22Rv1 (cell line): ENCODE measurements at regions not wholly inside any gene's neighbourhood (a gene's known extent, or its start where the extent isn't known, plus 50 kb on each side); places are given as distances from the start of the nearest gene placed in this dataset.

Experiments used
- ZFX ChIP-seq: fragments of 450-650 bp; IDR thresholded peaks from 2 replicates; pipeline ENCODE4 v1.6.1; 2017; ENCODE audit warnings: antibody characterized with exemption, borderline replicate concordance
- TF ChIP-seq, protein P1 (sequence below): fragments of 450-650 bp; IDR thresholded peaks from 2 replicates; pipeline ENCODE4 v1.5.1; 2017; ENCODE audit warnings: mild to moderate bottlenecking

DNA sequence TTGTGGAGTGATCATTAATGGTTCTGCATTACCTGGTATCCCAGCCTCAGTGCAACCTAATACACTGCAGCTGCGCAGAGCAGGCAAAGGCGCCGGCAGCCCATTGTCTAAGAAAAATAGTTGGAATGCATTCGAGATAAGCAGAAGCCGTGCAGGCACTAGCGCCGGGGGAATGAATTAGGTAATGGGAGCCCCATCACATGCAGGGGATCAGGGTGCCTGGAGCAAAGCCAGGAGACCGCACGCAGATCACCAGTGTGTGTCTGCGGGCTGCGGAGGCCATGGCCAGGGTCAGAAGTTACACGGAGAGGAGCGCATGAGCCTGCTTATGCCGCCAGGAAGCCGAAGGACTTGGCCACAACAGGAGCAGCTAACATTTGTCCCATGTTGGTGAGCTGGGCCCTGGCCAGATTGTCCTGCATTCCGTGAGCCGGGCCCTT, 156.8 kb downstream of the DLL1 start:
- TF ChIP-seq, protein P1, sequence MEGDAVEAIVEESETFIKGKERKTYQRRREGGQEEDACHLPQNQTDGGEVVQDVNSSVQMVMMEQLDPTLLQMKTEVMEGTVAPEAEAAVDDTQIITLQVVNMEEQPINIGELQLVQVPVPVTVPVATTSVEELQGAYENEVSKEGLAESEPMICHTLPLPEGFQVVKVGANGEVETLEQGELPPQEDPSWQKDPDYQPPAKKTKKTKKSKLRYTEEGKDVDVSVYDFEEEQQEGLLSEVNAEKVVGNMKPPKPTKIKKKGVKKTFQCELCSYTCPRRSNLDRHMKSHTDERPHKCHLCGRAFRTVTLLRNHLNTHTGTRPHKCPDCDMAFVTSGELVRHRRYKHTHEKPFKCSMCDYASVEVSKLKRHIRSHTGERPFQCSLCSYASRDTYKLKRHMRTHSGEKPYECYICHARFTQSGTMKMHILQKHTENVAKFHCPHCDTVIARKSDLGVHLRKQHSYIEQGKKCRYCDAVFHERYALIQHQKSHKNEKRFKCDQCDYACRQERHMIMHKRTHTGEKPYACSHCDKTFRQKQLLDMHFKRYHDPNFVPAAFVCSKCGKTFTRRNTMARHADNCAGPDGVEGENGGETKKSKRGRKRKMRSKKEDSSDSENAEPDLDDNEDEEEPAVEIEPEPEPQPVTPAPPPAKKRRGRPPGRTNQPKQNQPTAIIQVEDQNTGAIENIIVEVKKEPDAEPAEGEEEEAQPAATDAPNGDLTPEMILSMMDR: no peak
- TF ChIP-seq ZFX: no peak
